ENCODE measurements at regions not wholly inside any gene's neighbourhood (a gene's known extent, or its start where the extent isn't known, plus 50 kb on each side); places are given as distances from the start of the nearest gene placed in this dataset.

DNA sequence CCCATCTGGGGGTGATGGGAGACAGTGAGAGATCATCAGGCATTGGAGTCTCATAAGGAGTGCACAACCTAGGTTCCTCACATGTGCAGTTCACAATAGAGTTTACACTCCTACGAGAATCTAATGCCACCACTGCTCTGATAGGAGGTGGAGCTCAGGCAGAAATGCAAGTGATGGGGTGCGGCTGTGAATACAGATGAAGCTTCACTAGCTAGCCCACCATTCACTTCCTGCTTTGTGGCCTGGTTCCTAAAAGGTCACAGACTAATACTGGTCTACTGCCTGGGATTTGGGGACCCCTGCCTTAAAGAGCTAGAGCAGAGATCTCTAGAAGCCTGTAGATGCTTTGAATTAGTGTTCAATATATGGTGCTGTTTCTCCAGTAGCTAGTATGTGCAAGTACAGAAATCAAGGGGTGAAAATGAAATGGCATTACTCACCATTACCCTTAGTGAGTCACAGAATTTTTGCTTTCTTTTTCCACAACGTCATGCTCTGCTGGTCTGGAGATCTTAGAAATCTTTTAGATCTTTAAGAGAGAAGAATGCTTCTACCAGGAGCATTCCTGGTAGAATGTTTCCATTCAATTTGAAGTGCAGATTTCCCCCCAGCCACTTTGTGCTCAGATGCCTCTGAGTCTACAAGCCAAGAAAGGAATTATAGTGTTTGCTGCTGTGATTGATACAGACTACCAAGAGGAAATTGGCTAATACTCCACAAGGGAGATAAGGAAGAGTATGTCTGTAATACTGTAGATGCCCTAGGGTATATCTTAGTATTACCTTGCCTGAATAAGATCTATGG is 2301.2 kb downstream of the PCDH9 start:
- DNase-seq (no peak), ATAC-seq (replicated peaks) (no peak)
- no peak overlapping the region for H3K27ac Mint-ChIP-seq
- no peaks in the 10 kb centered on the region for H3K27me3 Mint-ChIP-seq
- no peaks in the 10 kb centered on the region for H3K36me3 Mint-ChIP-seq (ENCODE audit: insufficient read depth)
- H3K9me3 Mint-ChIP-seq = peaks cover 0 to 6% of the 10 kb centered on the region in 2 donors
- H3K4me1 Mint-ChIP-seq (ENCODE audit: low read depth in 2 of 2) = no peaks in the 10 kb centered on the region
- no peak overlapping the region for H3K4me3 Mint-ChIP-seq

GRCh38 chr13:64925727-64926126 is 2304.4 kb downstream of the PCDH9 start:
- no peak overlapping the region for H3K27ac Mint-ChIP-seq
- DNase-seq (no peak), ATAC-seq (replicated peaks) (no peak)
- H3K36me3 Mint-ChIP-seq (ENCODE audit: insufficient read depth) = no peaks in the 10 kb centered on the region
- peaks cover 0 to 11% of the 10 kb centered on the region in 2 donors for H3K9me3 Mint-ChIP-seq
- H3K4me3 Mint-ChIP-seq = no peak overlapping the region
- H3K4me1 Mint-ChIP-seq (ENCODE audit: low read depth in 2 of 2) = no peaks in the 10 kb centered on the region
- H3K27me3 Mint-ChIP-seq = no peaks in the 10 kb centered on the region

DNA sequence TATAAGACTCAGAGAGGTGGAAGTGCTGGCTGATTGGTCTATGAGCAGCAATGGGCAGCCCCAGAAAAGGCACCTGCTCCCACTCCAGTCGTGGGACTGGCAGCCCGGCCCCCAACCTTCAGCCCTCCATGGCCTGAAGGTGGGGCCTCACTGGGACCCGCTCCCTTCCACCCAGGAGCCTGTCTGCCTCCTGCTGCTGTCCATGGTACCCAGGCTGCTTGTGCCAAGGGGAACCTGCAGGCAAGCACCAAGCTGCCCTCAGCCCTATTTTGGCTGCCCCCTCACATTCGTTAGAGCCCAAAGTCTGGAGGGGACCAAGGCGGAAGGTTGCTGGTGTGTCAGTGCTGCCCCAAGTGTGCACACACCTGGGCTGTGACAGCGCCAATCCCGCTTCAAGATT is 2304.9 kb downstream of the PCDH9 start:
- no peak for ATAC-seq (replicated peaks)
- no peak for DNase-seq
- Mint-ChIP-seq H3K4me1 (ENCODE audit: low read depth in 2 of 2) (no peaks in the 10 kb centered on the region), H3K27me3 (no peaks in the 10 kb centered on the region), H3K36me3 (ENCODE audit: insufficient read depth) (no peaks in the 10 kb centered on the region), H3K4me3 (no peak overlapping the region), H3K9me3 (peaks cover 0 to 11% of the 10 kb centered on the region in 2 donors), H3K27ac (no peak overlapping the region)

DNA sequence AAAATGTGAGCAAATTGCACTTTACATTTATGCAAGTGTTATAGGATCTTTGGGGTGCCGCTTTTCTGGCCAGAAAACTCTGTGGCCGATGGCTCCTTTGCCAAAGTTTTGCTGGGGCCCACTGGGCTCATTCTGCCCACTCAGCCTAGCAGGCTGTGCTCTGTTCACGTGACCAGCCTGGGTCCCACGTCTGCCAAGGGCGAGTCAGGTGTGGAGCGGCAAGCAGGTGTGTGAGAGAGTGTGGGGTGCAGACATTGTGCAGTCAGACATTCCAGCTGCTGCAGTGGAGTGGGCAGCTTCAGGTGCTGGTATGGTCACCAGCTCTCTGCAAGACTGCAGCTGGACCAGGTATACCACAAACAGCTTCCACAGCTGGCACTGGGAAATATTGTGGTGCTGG is 2305.7 kb downstream of the PCDH9 start:
- Mint-ChIP-seq H3K9me3 (peaks cover 0 to 11% of the 10 kb centered on the region in 2 donors), H3K27ac (no peak overlapping the region), H3K27me3 (no peaks in the 10 kb centered on the region), H3K36me3 (ENCODE audit: insufficient read depth) (no peaks in the 10 kb centered on the region), H3K4me3 (no peak overlapping the region), H3K4me1 (ENCODE audit: low read depth in 2 of 2) (no peaks in the 10 kb centered on the region)
- DNase-seq (no peak), ATAC-seq (replicated peaks) (no peak)

DNA sequence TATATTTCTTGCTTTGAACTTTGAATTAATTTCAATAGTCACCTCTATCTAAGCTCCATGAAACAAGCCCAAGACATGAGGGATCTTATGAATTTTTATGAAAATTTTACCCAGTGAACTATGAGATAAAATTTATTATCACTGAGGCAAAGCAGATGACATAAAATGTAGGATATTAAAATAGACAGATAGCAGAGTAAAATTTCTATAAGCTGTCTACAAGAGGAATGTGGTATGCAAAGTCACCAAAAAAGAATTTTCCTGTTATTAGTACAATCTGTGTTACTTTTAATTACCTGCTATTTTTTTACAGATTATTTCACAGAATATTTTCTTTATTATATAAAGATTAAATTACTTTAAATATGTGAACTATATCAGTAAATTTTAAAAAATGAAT is 2312.6 kb downstream of the PCDH9 start:
- Mint-ChIP-seq H3K4me1 (ENCODE audit: low read depth in 2 of 2) (no peaks in the 10 kb centered on the region), H3K27me3 (no peaks in the 10 kb centered on the region), H3K36me3 (ENCODE audit: insufficient read depth) (no peaks in the 10 kb centered on the region), H3K27ac (no peak overlapping the region), H3K4me3 (no peak overlapping the region), H3K9me3 (peaks cover 9 to 13% of the 10 kb centered on the region in 2 donors)
- no peak for ATAC-seq (replicated peaks)
- DNase-seq = no peak

DNA sequence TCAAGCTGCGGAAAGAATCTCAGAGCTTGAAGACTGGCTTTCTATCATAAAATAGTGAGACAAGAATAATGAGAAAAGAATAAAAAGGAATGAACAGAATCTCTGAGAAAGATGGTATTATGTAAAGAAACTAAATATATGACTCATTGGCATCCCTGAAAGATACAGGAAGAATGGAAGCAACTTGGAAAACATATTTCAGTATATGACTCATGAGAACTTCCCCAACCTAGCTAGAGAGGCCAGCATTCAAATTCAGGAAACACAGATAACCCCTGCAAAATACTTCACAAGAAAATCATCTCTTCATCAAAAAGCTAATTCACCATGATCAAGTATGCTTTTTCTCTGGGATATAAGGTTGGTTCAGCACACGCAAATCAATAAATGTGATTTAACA is 2318.0 kb downstream of the PCDH9 start:
- H3K27me3 Mint-ChIP-seq = no peaks in the 10 kb centered on the region
- no peak overlapping the region for H3K4me3 Mint-ChIP-seq
- H3K4me1 Mint-ChIP-seq (ENCODE audit: low read depth in 2 of 2) = no peaks in the 10 kb centered on the region

DNA sequence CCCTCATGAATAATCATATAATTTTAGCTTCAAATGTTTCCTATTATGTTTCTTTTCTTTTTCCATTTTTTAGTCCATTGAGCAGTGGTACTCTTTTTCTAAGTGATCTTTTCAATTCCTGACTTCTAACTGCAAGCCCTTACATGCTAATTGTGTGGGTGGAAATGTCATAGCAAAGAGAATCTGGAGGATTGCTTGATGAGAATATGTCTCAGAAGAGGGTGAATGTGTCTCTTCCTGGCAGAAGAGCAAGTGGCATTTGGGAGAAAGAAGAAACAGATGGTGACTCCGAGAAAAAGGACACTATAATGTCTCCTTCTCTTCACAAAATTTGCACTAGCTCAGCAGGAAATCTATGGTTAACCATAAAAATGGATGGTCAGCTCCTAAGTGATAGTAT is 2320.0 kb downstream of the PCDH9 start:
- DNase-seq = no peak
- H3K36me3 Mint-ChIP-seq (ENCODE audit: insufficient read depth) = no peaks in the 10 kb centered on the region
- H3K4me3 Mint-ChIP-seq = no peak overlapping the region
- H3K27ac Mint-ChIP-seq = no peak overlapping the region
- no peaks in the 10 kb centered on the region for H3K4me1 Mint-ChIP-seq (ENCODE audit: low read depth in 2 of 2)
- peaks cover 12 to 22% of the 10 kb centered on the region in 2 donors for H3K9me3 Mint-ChIP-seq
- ATAC-seq (replicated peaks) = no peak
- H3K27me3 Mint-ChIP-seq = no peaks in the 10 kb centered on the region

More for the DNA sequence above, 2318.0 kb downstream of the PCDH9 start:
- no peak for ATAC-seq (replicated peaks)
- H3K9me3 Mint-ChIP-seq = peaks cover 12 to 29% of the 10 kb centered on the region in 2 donors
- no peak overlapping the region for H3K27ac Mint-ChIP-seq
- H3K36me3 Mint-ChIP-seq (ENCODE audit: insufficient read depth) = no peaks in the 10 kb centered on the region
- no peak for DNase-seq

- no peak overlapping the region for H3K27ac Mint-ChIP-seq
- no peak overlapping the region for H3K4me3 Mint-ChIP-seq
- ATAC-seq (replicated peaks) (no peak), DNase-seq (no peak)
- H3K36me3 Mint-ChIP-seq (ENCODE audit: insufficient read depth) = no peaks in the 10 kb centered on the region
- peaks cover 12 to 22% of the 10 kb centered on the region in 2 donors for H3K9me3 Mint-ChIP-seq
- no peaks in the 10 kb centered on the region for H3K4me1 Mint-ChIP-seq (ENCODE audit: low read depth in 2 of 2)
- no peaks in the 10 kb centered on the region for H3K27me3 Mint-ChIP-seq
These were observed 2321.0 kb downstream of the PCDH9 start for GRCh38 chr13:64909184-64909583.

DNA sequence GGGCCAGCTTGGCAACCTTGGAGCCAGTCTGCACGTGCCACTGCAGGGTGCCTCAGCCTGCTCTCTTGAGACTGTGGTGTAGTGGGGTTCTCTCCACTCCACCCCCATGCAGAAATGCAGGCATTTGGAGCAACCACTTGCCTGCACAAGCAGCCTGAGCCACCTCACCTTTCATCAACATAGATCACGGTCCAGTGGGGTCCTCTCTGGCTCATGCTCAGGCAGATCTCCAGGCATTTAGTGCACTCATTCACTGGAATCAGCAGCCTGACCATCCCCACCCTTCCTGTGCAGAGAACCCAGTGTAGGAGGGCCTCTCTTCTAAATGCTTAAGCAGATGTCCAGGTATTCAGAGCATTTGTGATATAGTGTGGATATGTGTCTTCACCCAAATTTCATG is 2330.1 kb downstream of the PCDH9 start:
- Mint-ChIP-seq H3K4me1 (ENCODE audit: low read depth in 2 of 2) (no peaks in the 10 kb centered on the region), H3K27ac (no peak overlapping the region), H3K36me3 (ENCODE audit: insufficient read depth) (no peaks in the 10 kb centered on the region), H3K27me3 (no peaks in the 10 kb centered on the region), H3K9me3 (peaks cover 12 to 20% of the 10 kb centered on the region in 2 donors), H3K4me3 (no peak overlapping the region)
- no peak for DNase-seq
- ATAC-seq (replicated peaks) = no peak

GRCh38 chr13:64884976-64885375 is 2345.2 kb downstream of the PCDH9 start:
- ATAC-seq (replicated peaks) = no peak
- H3K36me3 Mint-ChIP-seq (ENCODE audit: insufficient read depth) = no peaks in the 10 kb centered on the region
- H3K27ac Mint-ChIP-seq = no peak overlapping the region
- H3K4me1 Mint-ChIP-seq (ENCODE audit: low read depth in 2 of 2) = no peaks in the 10 kb centered on the region
- H3K9me3 Mint-ChIP-seq = peaks cover 3 to 23% of the 10 kb centered on the region in 2 donors
- no peak overlapping the region for H3K4me3 Mint-ChIP-seq
- no peak for DNase-seq
- no peaks in the 10 kb centered on the region for H3K27me3 Mint-ChIP-seq

DNA sequence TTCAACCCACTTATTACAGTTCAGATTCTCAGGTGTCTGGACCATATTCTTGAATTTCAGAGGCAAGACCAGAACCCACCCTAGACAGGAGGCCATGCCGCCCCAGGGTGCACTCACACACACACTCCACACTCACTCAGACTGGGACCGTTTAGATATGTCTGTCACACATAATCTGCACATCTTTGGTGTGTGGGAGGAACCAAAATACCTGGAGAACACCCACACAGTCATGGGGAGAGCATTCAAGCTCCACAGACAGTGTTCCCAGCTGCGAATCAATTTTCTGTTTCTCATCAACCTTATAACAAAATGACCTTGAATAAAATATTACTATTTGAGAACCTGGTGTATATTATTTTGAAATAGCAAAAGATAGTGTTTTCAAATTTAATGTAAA is 2353.0 kb downstream of the PCDH9 start:
- Mint-ChIP-seq H3K9me3 (peaks cover 7 to 9% of the 10 kb centered on the region in 2 donors), H3K36me3 (ENCODE audit: insufficient read depth) (no peaks in the 10 kb centered on the region), H3K27me3 (no peaks in the 10 kb centered on the region), H3K4me1 (ENCODE audit: low read depth in 2 of 2) (no peaks in the 10 kb centered on the region), H3K27ac (no peak overlapping the region), H3K4me3 (no peak overlapping the region)
- DNase-seq (no peak), ATAC-seq (replicated peaks) (no peak)

DNA sequence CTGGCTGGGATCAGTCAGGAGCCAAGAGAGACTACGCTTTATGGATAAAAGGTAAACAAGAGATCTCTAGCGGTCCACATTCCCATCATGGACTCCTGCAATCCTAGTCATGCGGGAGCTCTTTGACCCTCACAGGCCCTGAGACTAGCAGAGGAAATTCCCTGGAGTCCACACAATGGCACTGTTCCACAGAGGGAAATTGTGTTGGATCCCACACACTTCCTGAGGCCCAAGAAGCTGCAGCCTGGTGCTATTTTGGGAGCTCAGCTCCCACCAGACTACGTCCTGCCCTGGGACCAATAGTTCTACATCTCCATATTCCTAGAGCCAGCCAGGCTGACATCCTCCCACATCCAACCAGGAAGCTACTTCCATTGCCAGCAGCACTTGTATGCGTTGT is 2358.4 kb downstream of the PCDH9 start:
- DNase-seq = no peak
- H3K4me3 Mint-ChIP-seq = no peak overlapping the region
- no peaks in the 10 kb centered on the region for H3K4me1 Mint-ChIP-seq (ENCODE audit: low read depth in 2 of 2)
- H3K9me3 Mint-ChIP-seq = peaks cover 0 to 8% of the 10 kb centered on the region in 2 donors
- no peaks in the 10 kb centered on the region for H3K36me3 Mint-ChIP-seq (ENCODE audit: insufficient read depth)
- no peak for ATAC-seq (replicated peaks)
- no peaks in the 10 kb centered on the region for H3K27me3 Mint-ChIP-seq
- H3K27ac Mint-ChIP-seq = no peak overlapping the region

DNA sequence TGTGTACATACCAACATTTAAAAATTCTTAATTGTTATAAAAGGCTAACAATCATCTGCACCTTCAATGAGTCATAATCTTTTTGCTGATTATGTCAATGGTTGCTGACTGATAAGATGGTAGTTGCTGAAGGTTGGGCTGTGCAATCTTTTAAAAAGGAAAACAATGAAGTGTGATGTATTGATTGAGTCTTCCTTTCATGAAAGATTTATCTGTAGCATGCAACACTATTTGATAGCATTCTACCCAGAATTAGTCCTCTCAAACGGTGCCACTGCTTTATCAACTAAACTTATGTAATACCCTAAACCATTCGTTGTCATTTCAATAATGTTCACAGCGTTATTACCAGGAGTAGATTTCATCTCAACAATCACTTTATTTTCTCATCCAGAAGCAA is 2360.6 kb downstream of the PCDH9 start:
- Mint-ChIP-seq H3K27me3 (no peaks in the 10 kb centered on the region), H3K4me3 (no peak overlapping the region), H3K27ac (no peak overlapping the region), H3K36me3 (ENCODE audit: insufficient read depth) (no peaks in the 10 kb centered on the region), H3K9me3 (peaks cover 0 to 8% of the 10 kb centered on the region in 2 donors), H3K4me1 (ENCODE audit: low read depth in 2 of 2) (no peaks in the 10 kb centered on the region)
- ATAC-seq (replicated peaks) = no peak
- no peak for DNase-seq

DNA sequence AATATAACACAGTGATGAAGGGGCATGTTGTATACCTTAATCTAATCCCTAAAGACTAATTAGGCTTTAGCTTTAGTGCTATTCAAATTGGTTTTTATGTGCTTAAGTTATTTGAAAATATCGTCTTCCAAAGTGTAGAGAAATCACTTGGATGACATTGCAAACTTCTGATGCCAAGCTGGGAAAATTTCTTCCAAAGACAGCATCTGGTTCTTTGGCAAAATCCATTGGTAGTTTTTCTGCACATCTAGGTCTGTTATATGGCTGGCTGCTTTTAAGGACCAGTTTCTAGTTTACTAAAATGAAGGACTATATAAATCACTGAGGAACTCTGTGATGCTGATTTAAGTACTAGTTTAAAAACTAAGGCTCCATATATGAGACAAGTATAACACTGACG is 2362.3 kb downstream of the PCDH9 start:
- Mint-ChIP-seq H3K4me3 (no peak overlapping the region), H3K27me3 (no peaks in the 10 kb centered on the region), H3K27ac (no peak overlapping the region), H3K36me3 (ENCODE audit: insufficient read depth) (no peaks in the 10 kb centered on the region), H3K9me3 (peaks cover 0 to 6% of the 10 kb centered on the region in 2 donors), H3K4me1 (ENCODE audit: low read depth in 2 of 2) (no peaks in the 10 kb centered on the region)
- no peak for DNase-seq
- no peak for ATAC-seq (replicated peaks)
